DMS 273 treated with DMSO at 0.1 percent for 48 hours (cell line): ENCODE measurements at regions not wholly inside any gene's neighbourhood (a gene's known extent, or its start where the extent isn't known, plus 50 kb on each side); places are given as distances from the start of the nearest gene placed in this dataset.

Experiments
- DNase-seq: peaks from one replicate; lab custom pipeline; 2025; lab: John Stamatoyannopoulos, UW

DNA sequence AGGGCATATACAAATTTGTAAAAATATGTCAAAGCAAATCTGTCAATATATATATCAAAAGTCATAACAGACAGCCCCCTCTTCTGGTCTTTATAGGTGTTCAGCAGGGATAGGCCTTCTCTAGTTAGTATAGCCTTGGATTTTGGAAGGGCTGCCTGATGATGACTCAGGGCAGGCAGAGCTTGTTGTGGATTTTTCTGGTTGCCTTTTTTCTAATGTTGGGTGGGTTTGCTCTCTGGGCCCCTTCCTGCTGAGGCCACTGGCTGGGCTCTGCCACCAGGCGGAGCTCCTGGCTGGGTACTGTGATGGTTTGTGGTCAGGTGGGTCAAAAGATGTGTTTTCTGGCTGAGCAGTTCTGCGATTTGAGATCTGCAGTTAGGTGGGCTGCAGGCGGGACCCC lies 294.2 kb downstream of the GRIA2 start:
- no peak for DNase-seq

GRCh38 chr4:157509341-157509740 lies 288.8 kb downstream of the GRIA2 start:
- no peak for DNase-seq

DNA sequence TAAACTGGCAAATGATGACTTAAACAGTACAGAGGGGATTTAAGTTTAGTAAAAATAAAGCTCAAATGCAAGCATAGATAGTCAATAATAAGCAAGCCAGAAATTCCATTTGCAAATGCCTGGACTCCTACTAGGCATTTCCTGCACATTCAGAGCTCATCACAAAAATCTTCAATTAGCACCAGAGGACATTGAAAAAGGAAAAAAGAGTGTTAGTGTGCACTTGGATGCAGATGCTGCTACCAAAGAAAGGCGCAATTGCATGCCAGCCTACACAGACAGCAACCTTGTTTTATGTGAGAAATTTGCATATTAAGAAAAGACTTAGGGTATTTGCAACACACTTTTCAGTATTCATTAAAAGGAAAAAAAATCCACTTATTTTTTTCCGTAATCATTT lies 282.1 kb downstream of the GRIA2 start:
- no peak for DNase-seq

DNA sequence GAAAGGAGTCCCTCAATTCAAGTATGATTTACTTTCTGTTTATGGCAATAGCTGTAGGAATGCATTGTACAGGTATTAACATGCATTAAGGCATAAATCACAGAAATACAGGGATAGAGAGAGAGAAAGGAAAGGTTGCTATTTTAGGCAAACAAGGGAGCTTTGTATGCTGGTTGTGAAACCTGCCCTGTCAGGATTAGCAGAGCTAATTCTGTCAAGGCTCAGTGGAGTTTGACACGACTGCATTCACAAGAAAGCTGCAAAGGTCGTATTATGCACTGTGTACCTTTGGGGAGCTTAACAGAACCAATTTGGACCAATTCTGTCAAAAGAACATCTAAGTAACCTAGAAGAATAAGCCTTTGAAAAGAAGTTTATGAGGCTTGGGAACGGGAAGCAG lies 239.3 kb downstream of the GRIA2 start:
- DNase-seq: no peak

- DNase-seq: no peak
Measured at GRCh38 chr4:157447195-157447594, 226.7 kb downstream of the GRIA2 start.

- DNase-seq: no peak
Measured at GRCh38 chr4:157444014-157444413, 223.5 kb downstream of the GRIA2 start.

DNA sequence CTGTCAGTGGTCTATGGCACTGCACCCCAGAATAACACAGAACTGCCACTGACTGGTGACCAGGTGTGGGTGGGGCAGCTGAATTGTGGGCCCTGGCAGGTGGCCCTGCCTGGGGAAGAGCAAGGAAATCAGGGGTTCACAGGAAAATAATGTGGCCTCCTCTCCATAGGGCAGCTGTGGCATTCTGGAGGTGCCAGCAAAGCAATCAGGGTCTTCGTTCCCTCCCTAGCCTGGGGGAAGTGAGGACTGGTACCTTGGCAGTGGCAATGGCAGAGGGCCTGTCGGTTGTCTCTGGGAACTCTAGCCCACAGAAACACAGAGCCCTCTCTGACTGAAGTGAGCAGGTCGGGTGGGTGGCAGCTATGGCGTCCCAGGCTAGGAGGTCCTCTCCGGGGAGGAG lies 223.0 kb downstream of the GRIA2 start:
- DNase-seq: no peak

DNA sequence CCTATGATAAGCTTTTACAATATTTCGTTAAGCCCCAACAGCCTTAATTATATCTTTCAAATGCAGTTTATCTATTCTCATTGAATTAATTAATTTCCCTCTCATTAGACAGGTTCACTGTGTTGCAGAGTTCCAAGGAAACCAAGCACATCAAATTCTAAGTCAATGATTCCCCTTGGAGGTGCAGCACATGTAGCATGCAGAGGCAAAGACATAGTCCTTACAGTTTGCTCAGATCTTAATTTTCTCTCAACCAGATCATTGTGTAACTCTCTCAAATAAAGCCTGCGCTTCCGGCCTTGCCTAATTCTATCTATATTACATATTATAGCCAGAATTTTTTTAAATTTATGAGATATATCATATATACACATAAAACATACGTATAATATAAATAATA lies 205.4 kb downstream of the GRIA2 start:
- DNase-seq: no peak

GRCh38 chr4:157423526-157424020 lies 203.0 kb downstream of the GRIA2 start:
- DNase-seq: no peak

DNA sequence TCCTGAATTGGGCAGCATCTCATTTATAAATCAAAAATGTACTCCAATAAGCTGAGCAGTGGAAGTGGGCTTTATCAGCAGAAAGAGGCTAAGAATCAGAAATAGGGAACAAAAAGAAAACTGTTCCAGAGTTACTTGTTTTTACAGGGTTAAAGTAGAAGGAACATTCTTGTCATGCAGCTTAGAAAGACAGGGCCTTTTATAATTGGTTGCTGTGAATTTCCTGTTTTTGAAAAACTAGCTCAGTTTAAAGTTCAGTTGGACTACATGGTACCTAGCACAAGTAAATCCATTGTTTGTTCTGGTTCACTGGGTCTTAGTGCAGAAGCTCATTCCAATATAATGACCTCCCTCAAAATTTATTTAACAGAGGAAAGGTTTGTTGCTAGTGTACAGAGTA lies 200.8 kb downstream of the GRIA2 start:
- DNase-seq: no peak
